ENCODE measurements at regions not wholly inside any gene's neighbourhood (a gene's known extent, or its start where the extent isn't known, plus 50 kb on each side); places are given as distances from the start of the nearest gene placed in this dataset.

DNA sequence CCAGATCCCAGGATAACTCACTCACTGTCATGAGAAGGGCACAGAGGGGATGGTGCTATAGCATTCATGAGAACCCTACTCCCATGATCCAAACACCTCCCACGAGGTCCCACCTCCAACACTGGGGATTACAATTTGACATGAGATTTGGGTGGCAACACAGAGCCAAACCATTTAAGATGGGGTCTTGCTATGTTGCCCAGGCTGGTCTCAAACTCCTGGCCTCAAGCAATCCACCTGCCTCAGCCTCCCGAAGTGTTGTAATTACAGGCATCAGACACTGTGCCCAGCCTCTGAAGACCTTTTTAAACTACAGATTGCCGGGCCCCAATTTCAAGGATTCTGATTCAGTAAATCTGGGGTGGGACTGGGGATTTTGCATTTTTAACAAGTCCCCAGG lies 98.5 kb downstream of the BAMBI start:
- POLR2A ChIA-PET = no interaction called here
- no peak overlapping the region for H3K4me3 ChIP-seq (replicated peaks in 1 of 2; ENCODE audit: low read depth in 1 of 2, low read length in 2 of 2)
- no peaks in the 10 kb centered on the region for H3K36me3 ChIP-seq (ENCODE audit: control insufficient read depth in 1 of 2, insufficient read depth in 2 of 2, low read length in 2 of 2)
- ATAC-seq (no peak), DNase-seq (ENCODE audit: low read depth, low spot score) (no peak)
- peaks cover 0 to 5% of the 10 kb centered on the region in 2 experiments; a peak in 1 of 4 replicates for H3K4me1 ChIP-seq (ENCODE audit: control insufficient read depth in 1 of 2, insufficient read depth in 2 of 2, low read length in 2 of 2)
- H3K9me2 ChIP-seq (ENCODE audit: insufficient read depth) = no peaks in the 10 kb centered on the region
- CTCF ChIA-PET = no interaction called here
- no peak overlapping the region for H3K4me2 ChIP-seq (ENCODE audit: low read length)
- TF ChIP-seq YY1 (IDR thresholded peaks at IDR 0.05; ENCODE audit: extremely low read depth, insufficient replicate concordance, low read depth, low read length) = no peak
- no peak for TF ChIP-seq ZNF274 (IDR thresholded peaks at IDR 0.05; ENCODE audit: low read depth, low read length)
- TF ChIP-seq ELF1 (IDR thresholded peaks at IDR 0.05; ENCODE audit: borderline replicate concordance, low read depth) = no peak
- TF ChIP-seq SP1 (IDR thresholded peaks at IDR 0.05; ENCODE audit: low read depth) = no peak
- TF ChIP-seq SRF (IDR thresholded peaks at IDR 0.05; ENCODE audit: low read depth) = no peak
- TF ChIP-seq FOSL1 (IDR thresholded peaks at IDR 0.05; ENCODE audit: low read depth) = no peak
- no peak for TF ChIP-seq EZH2phosphoT487 (IDR thresholded peaks at IDR 0.05; ENCODE audit: borderline replicate concordance)
- no peak for TF ChIP-seq EGR1 (IDR thresholded peaks at IDR 0.05; ENCODE audit: low read depth)
- no peak for TF ChIP-seq ZFX (IDR thresholded peaks at IDR 0.05)
- no peak for TF ChIP-seq ATF3 (IDR thresholded peaks at IDR 0.05)
- TF ChIP-seq ZBTB33 (IDR thresholded peaks at IDR 0.05; ENCODE audit: extremely low read depth, insufficient replicate concordance, low read length) = no peak
- TF ChIP-seq EZH2 (IDR thresholded peaks at IDR 0.05) = no peak
- TF ChIP-seq CTCF (IDR thresholded peaks at IDR 0.05 in 2 of 3, conservative IDR thresholded peaks at IDR 0.05 in 1 of 3; ENCODE audit: borderline replicate concordance in 1 of 3, insufficient read depth in 1 of 3, low read depth in 2 of 3, low read length in 2 of 3) = no peak
- RAD21 ChIA-PET (ENCODE audit: low non-redundant PET in 1 of 2, low total read pairs in 2 of 2, uncharacterized antibody in 2 of 2, unreplicated experiment in 2 of 2) = no interaction called here
- H2AFZ ChIP-seq (ENCODE audit: low read depth, low read length, poor library complexity, severe bottlenecking) = no peak overlapping the region
- H4K20me1 ChIP-seq (ENCODE audit: insufficient read depth) = no peaks in the 10 kb centered on the region
- H3K9me3 ChIP-seq (ENCODE audit: control insufficient read depth in 1 of 2, insufficient read depth in 1 of 2, low read depth in 1 of 2, low read length in 2 of 2) = no peaks in the 10 kb centered on the region
- no peak overlapping the region for H3K27ac ChIP-seq (ENCODE audit: low read depth, low read length)
- no peaks in the 10 kb centered on the region for H3K27me3 ChIP-seq (ENCODE audit: insufficient read depth, low read length)
- no peaks in the 10 kb centered on the region for H3K79me2 ChIP-seq (ENCODE audit: insufficient read depth, low read length)
- intact Hi-C loops (cut with micrococcal nuclease) = no loop called here
- BruUV-seq (replicated peaks) = no TSS peak
- no peak overlapping the region for H3K9ac ChIP-seq (ENCODE audit: low read length)

Measured in HCT116 (cell line).